ENCODE measurements at regions not wholly inside any gene's neighbourhood (a gene's known extent, or its start where the extent isn't known, plus 50 kb on each side); places are given as distances from the start of the nearest gene placed in this dataset.
A peak's percentile ranks its signal among the peaks of the same experiment; 100 is the strongest.
"Not testable (repeated sequence)": the region's sequence is repeated elsewhere in the genome, so short reads cannot be mapped to it uniquely, and the experiment has no call there.

- Mint-ChIP-seq H3K9me3 (ENCODE audit: low read depth) (peaks cover 30% of the 10 kb centered on the region), H3K36me3 (ENCODE audit: low read depth) (peaks cover 12% of the 10 kb centered on the region), H3K27ac (ENCODE audit: unreplicated experiment) (no peak overlapping the region), H3K4me3 (ENCODE audit: unreplicated experiment) (no peak overlapping the region), H3K4me1 (ENCODE audit: low read depth) (no peaks in the 10 kb centered on the region), H3K27me3 (ENCODE audit: low read depth) (no peaks in the 10 kb centered on the region)
- DNase-seq (ENCODE audit: low spot score): no peak
- TF ChIP-seq CTCF (IDR thresholded peaks at IDR 0.05): peak; percentile 50
These were observed 114.7 kb downstream of the CRYBB2 start for GRCh38 chr22:25334162-25334490.

GRCh38 chr22:25334631-25335030 lies 115.2 kb downstream of the CRYBB2 start:
- not testable (repeated sequence) for H3K4me3 Mint-ChIP-seq (ENCODE audit: unreplicated experiment); H3K27me3 Mint-ChIP-seq (ENCODE audit: low read depth); H3K27ac Mint-ChIP-seq (ENCODE audit: unreplicated experiment); DNase-seq (ENCODE audit: low spot score); H3K4me1 Mint-ChIP-seq (ENCODE audit: low read depth)
- H3K36me3 Mint-ChIP-seq (ENCODE audit: low read depth): peaks cover 14% of the 10 kb centered on the region
- peaks cover 33% of the 10 kb centered on the region for H3K9me3 Mint-ChIP-seq (ENCODE audit: low read depth)

GRCh38 chr22:25335276-25335675 lies 115.8 kb downstream of the CRYBB2 start:
- H3K4me1 Mint-ChIP-seq (ENCODE audit: low read depth); H3K27ac Mint-ChIP-seq (ENCODE audit: unreplicated experiment); DNase-seq (ENCODE audit: low spot score); H3K27me3 Mint-ChIP-seq (ENCODE audit: low read depth); H3K4me3 Mint-ChIP-seq (ENCODE audit: unreplicated experiment): not testable (repeated sequence)
- H3K36me3 Mint-ChIP-seq (ENCODE audit: low read depth): peaks cover 17% of the 10 kb centered on the region
- peaks cover 37% of the 10 kb centered on the region for H3K9me3 Mint-ChIP-seq (ENCODE audit: low read depth)

GRCh38 chr22:25340536-25340935 lies 121.1 kb downstream of the CRYBB2 start:
- not testable (repeated sequence) for H3K27ac Mint-ChIP-seq (ENCODE audit: unreplicated experiment); H3K4me3 Mint-ChIP-seq (ENCODE audit: unreplicated experiment); DNase-seq (ENCODE audit: low spot score); H3K4me1 Mint-ChIP-seq (ENCODE audit: low read depth); H3K27me3 Mint-ChIP-seq (ENCODE audit: low read depth)
- H3K36me3 Mint-ChIP-seq (ENCODE audit: low read depth): peaks cover 17% of the 10 kb centered on the region
- peaks cover 46% of the 10 kb centered on the region for H3K9me3 Mint-ChIP-seq (ENCODE audit: low read depth)

- DNase-seq (ENCODE audit: low spot score); H3K4me3 Mint-ChIP-seq (ENCODE audit: unreplicated experiment); H3K27me3 Mint-ChIP-seq (ENCODE audit: low read depth); H3K27ac Mint-ChIP-seq (ENCODE audit: unreplicated experiment); H3K36me3 Mint-ChIP-seq (ENCODE audit: low read depth): not testable (repeated sequence)
- peaks cover 18% of the 10 kb centered on the region for H3K4me1 Mint-ChIP-seq (ENCODE audit: low read depth)
- peaks cover 19% of the 10 kb centered on the region for H3K9me3 Mint-ChIP-seq (ENCODE audit: low read depth)
These were observed 124.9 kb downstream of the CRYBB2 start for GRCh38 chr22:25344366-25344765.

- no peak for TF ChIP-seq CTCF (IDR thresholded peaks at IDR 0.05)
- Mint-ChIP-seq H3K27ac (ENCODE audit: unreplicated experiment) (peak overlapping the region; percentile 59), H3K4me3 (ENCODE audit: unreplicated experiment) (no peak overlapping the region), H3K9me3 (ENCODE audit: low read depth) (peaks cover 6% of the 10 kb centered on the region), H3K36me3 (ENCODE audit: low read depth) (peaks cover 6% of the 10 kb centered on the region), H3K27me3 (ENCODE audit: low read depth) (no peaks in the 10 kb centered on the region), H3K4me1 (ENCODE audit: low read depth) (peaks cover 21% of the 10 kb centered on the region)
- DNase-seq (ENCODE audit: low spot score): peak; percentile 92
These were observed 127.7 kb downstream of the CRYBB2 start for GRCh38 chr22:25346859-25347751.

DNA sequence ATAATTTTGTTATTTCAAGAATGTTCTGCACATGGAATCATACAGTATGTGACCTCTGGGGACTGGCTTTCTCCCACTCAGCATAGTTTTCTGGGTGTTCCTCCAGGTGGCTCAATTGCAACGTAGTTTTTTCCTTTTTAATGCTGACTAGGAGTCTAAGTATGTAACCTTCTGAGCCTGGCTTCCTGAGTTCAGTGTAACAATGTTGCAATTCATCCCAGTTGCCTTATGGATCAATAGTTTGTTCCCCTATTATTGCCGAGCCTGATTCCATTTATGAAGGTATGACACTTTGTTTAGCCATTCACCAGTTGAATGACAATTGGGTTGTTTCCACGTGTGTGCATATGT lies 128.3 kb downstream of the CRYBB2 start:
- Mint-ChIP-seq H3K27me3 (ENCODE audit: low read depth) (no peaks in the 10 kb centered on the region), H3K9me3 (ENCODE audit: low read depth) (peaks cover 5% of the 10 kb centered on the region), H3K36me3 (ENCODE audit: low read depth) (peaks cover 6% of the 10 kb centered on the region), H3K4me3 (ENCODE audit: unreplicated experiment) (no peak overlapping the region), H3K4me1 (ENCODE audit: low read depth) (peaks cover 21% of the 10 kb centered on the region), H3K27ac (ENCODE audit: unreplicated experiment) (peak overlapping the region; percentile 59)
- DNase-seq (ENCODE audit: low spot score): no peak
- no peak for TF ChIP-seq CTCF (IDR thresholded peaks at IDR 0.05)

All from chondrocyte (in vitro differentiated cells).